ENCODE measurements at regions not wholly inside any gene's neighbourhood (a gene's known extent, or its start where the extent isn't known, plus 50 kb on each side); places are given as distances from the start of the nearest gene placed in this dataset.

GRCh38 chr3:95246413-95246812 is 1183.6 kb downstream of the NSUN3 start:
- TF ChIP-seq POLR2A (IDR thresholded peaks at IDR 0.05): no peak
- TF ChIP-seq, protein P1, sequence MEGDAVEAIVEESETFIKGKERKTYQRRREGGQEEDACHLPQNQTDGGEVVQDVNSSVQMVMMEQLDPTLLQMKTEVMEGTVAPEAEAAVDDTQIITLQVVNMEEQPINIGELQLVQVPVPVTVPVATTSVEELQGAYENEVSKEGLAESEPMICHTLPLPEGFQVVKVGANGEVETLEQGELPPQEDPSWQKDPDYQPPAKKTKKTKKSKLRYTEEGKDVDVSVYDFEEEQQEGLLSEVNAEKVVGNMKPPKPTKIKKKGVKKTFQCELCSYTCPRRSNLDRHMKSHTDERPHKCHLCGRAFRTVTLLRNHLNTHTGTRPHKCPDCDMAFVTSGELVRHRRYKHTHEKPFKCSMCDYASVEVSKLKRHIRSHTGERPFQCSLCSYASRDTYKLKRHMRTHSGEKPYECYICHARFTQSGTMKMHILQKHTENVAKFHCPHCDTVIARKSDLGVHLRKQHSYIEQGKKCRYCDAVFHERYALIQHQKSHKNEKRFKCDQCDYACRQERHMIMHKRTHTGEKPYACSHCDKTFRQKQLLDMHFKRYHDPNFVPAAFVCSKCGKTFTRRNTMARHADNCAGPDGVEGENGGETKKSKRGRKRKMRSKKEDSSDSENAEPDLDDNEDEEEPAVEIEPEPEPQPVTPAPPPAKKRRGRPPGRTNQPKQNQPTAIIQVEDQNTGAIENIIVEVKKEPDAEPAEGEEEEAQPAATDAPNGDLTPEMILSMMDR (IDR thresholded peaks at IDR 0.05): no peak
